HG03565 (cell line): ENCODE measurements at regions not wholly inside any gene's neighbourhood (a gene's known extent, or its start where the extent isn't known, plus 50 kb on each side); places are given as distances from the start of the nearest gene placed in this dataset.

Source experiments
- ATAC-seq: cut with Tn5 transposase; IDR thresholded peaks from one replicate; pipeline ENCODE4 v1.9.1; 2021; ENCODE audit warnings: mild to moderate bottlenecking, moderate library complexity; ENCODE audit not compliant: unreplicated experiment

DNA sequence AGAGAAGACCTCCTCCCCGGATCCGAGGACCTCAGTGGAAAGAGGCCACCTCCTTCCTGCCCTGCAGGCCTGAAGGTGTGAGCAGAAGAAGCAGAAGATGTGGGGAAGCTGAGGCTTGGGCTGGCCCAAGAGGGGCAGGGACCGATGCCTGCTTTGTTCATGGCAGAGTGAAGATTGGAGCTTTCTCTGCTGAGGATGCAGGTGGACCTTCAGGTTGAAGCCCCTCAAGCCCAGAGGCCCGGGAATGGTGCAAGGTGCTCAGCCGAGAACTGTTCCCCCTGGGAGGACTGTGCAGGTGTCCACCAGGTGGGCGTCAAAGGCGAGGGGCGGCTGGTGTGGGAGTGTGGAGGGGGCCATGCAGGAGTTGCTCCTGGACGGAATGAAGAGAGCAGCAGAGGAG is 277.9 kb upstream of the IRX2 start:
- ATAC-seq: no peak

DNA sequence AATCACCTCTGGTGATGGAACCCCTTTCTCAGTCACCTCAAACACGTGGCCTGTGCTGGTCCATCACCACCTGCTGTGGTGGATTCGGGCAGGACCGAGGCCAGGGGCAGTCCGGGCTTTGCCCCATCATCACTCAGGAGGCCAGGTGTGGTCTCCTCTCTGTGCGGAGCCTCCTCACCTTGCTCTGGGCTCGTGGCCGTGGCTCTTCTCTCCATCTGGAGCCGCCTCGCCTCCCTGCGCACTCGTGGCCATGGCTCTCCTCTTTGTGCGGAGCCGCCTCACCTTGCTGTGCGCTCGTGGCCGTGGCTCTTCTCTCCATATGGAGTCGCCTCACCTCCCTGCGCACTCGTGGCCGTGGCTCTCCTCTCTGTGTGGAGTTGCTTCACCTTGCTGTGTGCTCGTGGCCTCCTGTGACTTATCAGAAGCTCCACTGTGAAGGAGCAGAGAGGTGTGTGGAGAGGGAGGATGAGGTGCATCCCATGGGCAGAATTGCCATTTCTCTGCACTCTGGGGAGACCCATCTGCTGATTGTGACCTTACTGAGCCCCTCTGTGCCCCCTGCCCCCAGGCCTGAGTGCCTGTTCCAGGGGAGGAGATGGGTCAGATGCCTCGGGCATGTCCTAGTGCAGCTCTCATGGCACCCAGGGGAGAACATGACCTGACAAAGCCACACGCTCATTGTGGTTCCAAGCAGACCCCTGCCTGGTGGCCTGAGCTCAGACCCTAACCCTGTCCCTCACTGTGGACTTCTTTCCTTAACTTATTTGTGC is 276.6 kb upstream of the IRX2 start:
- no peak for ATAC-seq

DNA sequence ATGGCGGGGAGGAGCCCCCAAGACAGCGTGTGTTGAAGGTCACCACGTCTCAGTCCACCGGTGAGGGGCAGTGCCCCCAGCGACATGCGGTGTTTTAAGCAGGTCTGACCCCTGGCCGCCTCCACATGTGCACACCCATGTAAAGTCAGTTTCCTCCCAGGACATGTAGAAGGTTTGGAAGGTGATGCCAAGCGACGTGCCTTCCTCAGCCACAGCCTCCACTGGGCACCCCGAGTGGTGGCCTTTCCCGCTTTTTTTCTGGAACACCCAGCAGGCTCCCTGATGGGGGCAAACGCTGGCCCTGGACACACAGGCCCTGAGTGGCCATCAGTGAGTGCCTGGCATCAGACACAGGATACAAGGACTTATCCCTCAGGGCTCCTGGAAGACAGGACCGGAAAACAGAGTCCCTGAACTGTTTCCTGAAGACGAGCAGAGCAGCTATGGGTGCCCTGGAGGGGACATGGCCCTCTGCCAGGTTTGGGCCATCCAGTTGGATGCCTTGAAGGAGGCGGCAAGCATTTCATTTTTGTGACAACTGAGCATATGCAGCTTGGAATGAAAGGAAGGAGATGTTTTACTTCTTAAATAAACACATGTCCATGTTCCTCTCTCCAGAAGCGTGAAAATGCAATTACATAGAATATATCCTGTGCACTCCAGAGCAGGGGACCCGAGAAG is 275.8 kb upstream of the IRX2 start:
- no peak for ATAC-seq

DNA sequence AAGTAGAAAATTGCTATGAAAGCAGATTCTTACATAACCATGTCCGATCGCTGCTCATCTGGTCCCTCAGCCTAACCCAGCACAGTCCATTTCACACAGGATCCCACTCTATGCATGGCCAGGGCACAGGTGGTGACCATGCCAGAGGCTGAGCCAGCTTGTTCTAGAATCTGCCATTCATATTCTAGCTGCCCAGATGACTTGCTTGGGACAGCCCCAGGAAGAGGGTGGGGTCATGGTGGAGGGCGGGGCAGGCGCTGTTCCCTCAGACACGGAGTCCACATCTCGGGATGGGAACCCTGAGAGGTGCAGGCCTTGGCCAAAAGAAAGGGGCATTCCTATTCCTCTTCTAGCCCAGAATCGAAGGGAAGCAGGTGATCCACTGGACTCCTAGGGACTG is 275.2 kb upstream of the IRX2 start:
- no peak for ATAC-seq

- no peak for ATAC-seq
Measured at GRCh38 chr5:3026099-3026498, 274.6 kb upstream of the IRX2 start.

DNA sequence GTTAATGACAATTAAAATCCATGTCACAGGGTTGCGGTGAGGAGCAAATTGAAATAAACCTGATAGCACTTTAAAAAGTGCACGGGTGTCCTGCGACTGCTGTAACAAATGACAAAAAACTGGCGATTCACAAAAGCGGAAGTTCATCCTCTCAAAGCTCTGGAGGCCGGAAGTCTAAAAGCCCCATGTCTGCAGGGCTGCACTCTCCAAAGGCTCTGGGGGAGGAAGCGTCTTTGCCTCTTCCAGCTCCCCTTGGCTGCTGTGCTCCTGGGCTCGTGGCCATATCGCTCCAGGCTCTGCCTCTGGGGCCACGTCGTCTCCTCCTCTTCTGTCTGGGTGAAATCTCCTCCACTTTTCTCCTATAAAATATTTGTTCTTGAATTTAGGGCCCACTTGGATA is 273.9 kb upstream of the IRX2 start:
- ATAC-seq: no peak

GRCh38 chr5:3024976-3025375 is 273.5 kb upstream of the IRX2 start:
- no peak for ATAC-seq

- ATAC-seq: no peak
Measured at GRCh38 chr5:3024554-3024953, 273.1 kb upstream of the IRX2 start.

DNA sequence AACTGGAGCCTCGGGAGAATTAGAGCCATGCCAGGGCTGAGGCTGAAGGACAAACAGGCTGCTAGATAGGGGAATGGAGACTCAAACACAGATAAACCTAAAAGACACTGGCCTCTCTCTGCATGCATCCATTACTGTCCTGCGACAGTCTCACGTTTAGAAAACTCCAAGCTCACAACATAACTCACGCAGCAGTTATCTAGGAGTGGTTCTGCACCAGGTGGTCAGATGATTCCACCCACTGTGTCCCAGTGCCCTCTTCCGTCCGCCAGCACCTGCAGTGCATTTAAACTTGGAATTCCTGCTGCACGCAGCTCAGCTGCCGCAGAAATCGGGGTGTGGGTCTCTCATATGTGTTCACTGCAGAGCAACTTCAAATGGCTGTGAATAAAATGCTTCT is 272.6 kb upstream of the IRX2 start:
- no peak for ATAC-seq

- ATAC-seq: no peak
Measured at GRCh38 chr5:3023656-3024055, 272.2 kb upstream of the IRX2 start.

- ATAC-seq: no peak
Measured at GRCh38 chr5:3022665-3023064, 271.2 kb upstream of the IRX2 start.

DNA sequence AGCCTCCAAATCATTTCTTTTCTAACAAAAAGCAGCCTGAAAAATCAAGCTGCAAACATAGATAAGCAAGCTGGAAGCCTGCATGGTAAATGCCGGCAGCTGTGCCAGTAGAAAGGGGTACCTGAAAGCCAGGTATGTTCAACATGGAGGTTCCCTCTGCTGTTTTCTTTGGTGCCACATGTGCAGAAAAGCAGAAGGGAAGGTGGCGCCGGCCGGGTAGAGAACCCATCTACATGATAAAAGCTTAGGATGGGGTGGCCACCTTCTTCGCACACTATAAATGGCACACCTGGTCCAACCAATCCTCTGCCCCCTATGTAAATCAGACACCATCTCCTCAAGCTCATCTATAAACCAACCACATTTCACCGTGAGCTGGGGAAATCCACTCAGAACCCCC is 268.9 kb upstream of the IRX2 start:
- no peak for ATAC-seq

DNA sequence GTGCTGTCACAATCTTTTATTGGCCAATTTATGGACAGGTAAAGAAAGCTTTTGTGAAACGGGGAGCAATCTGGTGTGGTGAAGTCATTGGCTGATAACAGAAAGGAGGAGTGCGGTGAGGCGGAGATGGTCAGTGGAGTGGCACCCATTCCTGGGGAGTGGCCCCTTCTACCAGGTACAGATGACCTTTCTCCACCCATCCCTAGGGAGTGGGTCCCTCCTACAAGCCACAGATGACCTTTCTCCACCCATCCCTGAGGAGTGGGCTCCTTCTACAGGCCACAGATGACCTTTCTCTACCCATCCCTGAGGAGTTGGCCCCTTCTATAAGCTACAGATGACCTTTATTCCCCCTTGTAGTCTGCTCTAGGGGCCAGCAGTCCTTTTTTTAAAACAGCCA is 267.6 kb upstream of the IRX2 start:
- no peak for ATAC-seq

DNA sequence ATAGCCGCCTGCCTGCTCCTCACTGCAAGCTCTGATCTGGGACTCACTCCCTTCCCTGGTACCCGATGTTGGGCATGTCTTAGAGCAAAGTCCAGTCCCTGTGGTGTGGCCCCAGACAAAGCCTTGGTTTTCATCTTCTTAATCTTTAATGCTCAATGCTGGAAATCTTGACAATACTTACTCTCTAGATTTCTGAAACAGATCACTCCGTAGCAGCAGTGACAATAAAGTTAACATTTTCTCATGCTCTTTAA is 260.2 kb upstream of the IRX2 start:
- ATAC-seq: no peak

DNA sequence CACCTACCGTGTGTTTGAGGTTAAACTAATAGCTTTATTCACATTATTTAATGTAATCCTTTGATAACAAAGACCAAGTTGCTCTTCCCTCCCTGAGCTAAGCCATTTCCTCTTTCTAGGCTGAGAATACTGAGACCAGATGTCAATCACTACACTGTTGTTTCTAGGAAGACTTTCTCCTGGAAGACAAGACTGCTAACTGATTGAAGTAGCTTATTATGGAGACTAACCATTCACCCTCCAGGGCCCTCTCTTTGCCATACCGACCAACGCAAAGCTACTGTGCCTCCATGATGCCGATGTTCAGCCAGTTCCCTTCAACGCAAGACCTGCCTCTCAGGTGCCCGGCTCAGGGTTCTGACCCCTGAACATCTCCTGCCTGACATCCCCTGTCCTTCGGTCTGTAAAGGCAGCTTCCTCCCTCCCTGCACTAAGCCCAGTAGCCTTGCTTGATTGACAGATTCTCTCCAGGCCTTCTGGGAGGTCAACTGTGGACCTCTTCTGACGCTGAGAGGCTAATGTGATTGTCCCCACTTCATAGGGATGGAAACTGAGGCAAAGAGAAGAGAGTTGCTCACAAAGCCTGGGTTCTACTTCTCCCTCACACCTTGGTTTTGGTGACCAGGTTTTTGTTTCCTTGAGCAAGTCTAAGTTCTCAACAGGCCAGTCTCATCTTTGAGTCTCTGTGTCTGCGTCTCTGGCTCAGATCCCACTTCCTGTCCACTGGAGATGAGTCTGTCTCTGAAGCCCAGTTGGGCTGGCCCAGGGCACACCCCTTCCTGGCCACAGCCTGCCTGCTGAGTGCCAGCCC is 259.7 kb upstream of the IRX2 start:
- no peak for ATAC-seq

GRCh38 chr5:3010301-3010952 is 258.9 kb upstream of the IRX2 start:
- ATAC-seq: no peak

GRCh38 chr5:3009605-3010004 is 258.1 kb upstream of the IRX2 start:
- no peak for ATAC-seq

DNA sequence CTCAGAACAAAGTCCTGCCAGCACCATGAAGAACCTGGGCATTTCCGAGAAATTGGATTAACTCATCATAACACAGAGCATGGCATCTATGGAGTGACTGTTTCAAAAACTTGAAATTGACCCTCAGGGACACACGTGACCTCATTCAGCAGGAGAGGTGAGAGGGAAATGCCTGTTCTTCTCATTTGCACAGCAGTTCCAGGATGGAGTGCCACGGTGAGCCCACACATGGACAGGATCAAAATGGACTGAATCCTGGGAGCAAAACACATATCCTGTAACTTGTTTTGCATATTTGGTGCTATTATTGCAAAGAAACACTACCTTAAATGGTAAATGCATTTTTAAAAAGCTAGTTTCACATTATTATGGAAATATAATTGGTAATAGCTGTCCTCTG is 256.1 kb upstream of the IRX2 start:
- ATAC-seq: no peak

GRCh38 chr5:3006961-3007551 is 255.6 kb upstream of the IRX2 start:
- ATAC-seq: no peak

DNA sequence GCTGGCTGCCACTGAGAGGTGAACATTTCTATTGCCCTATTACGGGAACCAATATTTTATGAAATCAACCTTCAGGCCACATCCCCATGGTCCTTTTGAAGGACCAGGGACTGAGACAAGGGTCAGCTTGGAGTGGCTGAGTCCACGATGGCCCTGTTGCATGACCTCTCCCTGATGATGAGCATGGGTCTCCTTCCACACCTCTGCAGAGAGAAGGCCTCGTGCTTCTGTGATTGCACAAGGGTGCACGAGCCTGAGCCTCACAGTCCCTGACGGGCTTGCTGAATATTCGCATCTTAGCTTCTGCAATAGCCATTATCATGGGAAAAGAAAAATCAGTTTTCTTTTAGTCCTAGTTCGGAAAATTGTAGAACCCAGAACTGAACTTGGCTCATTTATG is 255.0 kb upstream of the IRX2 start:
- no peak for ATAC-seq

- no peak for ATAC-seq
Measured at GRCh38 chr5:3004361-3005080, 253.0 kb upstream of the IRX2 start.
